Neuronal stem cell (in vitro differentiated cells): ENCODE measurements at regions not wholly inside any gene's neighbourhood (a gene's known extent, or its start where the extent isn't known, plus 50 kb on each side); places are given as distances from the start of the nearest gene placed in this dataset.
"Not testable (repeated sequence)": the region's sequence is repeated elsewhere in the genome, so short reads cannot be mapped to it uniquely, and the experiment has no call there.

ENCODE experiments used
- DNase-seq: peaks from one replicate; pipeline ENCODE4 v3.0.0-alpha.2; 2013; ENCODE audit warnings: low spot score
- H2AFZ ChIP-seq: one replicate; pipeline ENCODE4 v1.6.1; 2013; ENCODE audit warnings: mild to moderate bottlenecking, low read length, inconsistent platforms
- H2AK5ac ChIP-seq: 2 replicates; pipeline ENCODE4 v1.6.1; 2013; ENCODE audit warnings: low read depth, mild to moderate bottlenecking, inconsistent platforms, low read length, moderate library complexity, mixed read lengths
- H2BK120ac ChIP-seq: 2 replicates; pipeline ENCODE4 v1.6.1; 2013; ENCODE audit warnings: low read depth, mild to moderate bottlenecking, inconsistent platforms, low read length, moderate library complexity, mixed read lengths
- H2BK12ac ChIP-seq: one replicate; pipeline ENCODE4 v1.6.1; 2013; ENCODE audit warnings: low read length, inconsistent platforms
- H2BK15ac ChIP-seq: 2 replicates; pipeline ENCODE4 v1.6.1; 2013; ENCODE audit warnings: mild to moderate bottlenecking, low read length, inconsistent platforms, mixed read lengths
- H2BK5ac ChIP-seq: one replicate; pipeline ENCODE4 v1.6.1; 2013; ENCODE audit warnings: inconsistent platforms, mild to moderate bottlenecking, low read length, moderate library complexity
- H3K14ac ChIP-seq: one replicate; pipeline ENCODE4 v1.6.1; 2013; ENCODE audit warnings: low read length, inconsistent platforms
- H3K18ac ChIP-seq: 2 replicates; pipeline ENCODE4 v1.6.1; 2013; ENCODE audit warnings: low read length, inconsistent platforms
- H3K23ac ChIP-seq: 2 replicates; pipeline ENCODE4 v1.6.1; 2013; ENCODE audit warnings: low read depth, mild to moderate bottlenecking, mixed read lengths, low read length, inconsistent platforms; ENCODE audit not compliant: poor library complexity
- H3K27ac ChIP-seq: replicated peaks from 3 replicates; pipeline ENCODE4 v1.5.1; 2013; ENCODE audit warnings: low read length, inconsistent platforms
- H3K27me3 ChIP-seq, 3 experiments: 2 replicates each; pipeline ENCODE4 v1.6.1; 2013; ENCODE audit warnings: low read length in 3 of 3, mild to moderate bottlenecking in 2 of 3, inconsistent platforms in 1 of 3, low read depth in 1 of 3, mixed read lengths in 1 of 3, moderate library complexity in 1 of 3; ENCODE audit not compliant: control insufficient read depth in 3 of 3, insufficient read depth in 3 of 3
- H3K36me3 ChIP-seq, 2 donors: replicated peaks in 1 of 2; 2 replicates each; pipeline ENCODE4 v1.6.1; 2013; ENCODE audit warnings: low read length in 2 of 2; ENCODE audit not compliant: control insufficient read depth in 2 of 2, insufficient read depth in 2 of 2
- H3K4ac ChIP-seq: 2 replicates; pipeline ENCODE4 v1.6.1; 2013; ENCODE audit warnings: inconsistent platforms, mild to moderate bottlenecking, low read length, moderate library complexity
- H3K4me1 ChIP-seq, 2 donors: 1 replicate in 1 of 2; 2 replicates in 1 of 2; pipeline ENCODE4 v1.6.1; 2013; ENCODE audit warnings: low read length in 2 of 2, low read depth in 1 of 2; ENCODE audit not compliant: control insufficient read depth in 2 of 2, insufficient read depth in 1 of 2
- H3K4me2 ChIP-seq: one replicate; pipeline ENCODE4 v1.6.1; 2013; ENCODE audit warnings: mild to moderate bottlenecking, low read length, inconsistent platforms; ENCODE audit not compliant: insufficient read depth, poor library complexity, severe bottlenecking
- H3K4me3 ChIP-seq, 2 donors: 2 replicates each; pipeline ENCODE4 v1.5.1; 2013; ENCODE audit warnings: low read length in 2 of 2, mild to moderate bottlenecking in 2 of 2, inconsistent platforms in 1 of 2, moderate library complexity in 1 of 2
- H3K79me1 ChIP-seq: one replicate; pipeline ENCODE4 v1.6.1; 2013; ENCODE audit warnings: low read depth, mild to moderate bottlenecking, inconsistent platforms, low read length, moderate library complexity
- H3K9ac ChIP-seq: one replicate; pipeline ENCODE4 v1.6.1; 2013; ENCODE audit warnings: mild to moderate bottlenecking, low read depth, low read length, inconsistent platforms; ENCODE audit not compliant: poor library complexity
- H3K9me3 ChIP-seq, 2 donors: replicated peaks in 1 of 2; 2 replicates each; pipeline versions ENCODE3 to v1.6.1; 2013; ENCODE audit warnings: low read length in 2 of 2, mild to moderate bottlenecking in 2 of 2, inconsistent platforms in 1 of 2, low read depth in 1 of 2, mixed read lengths in 1 of 2, moderate library complexity in 1 of 2; ENCODE audit not compliant: control insufficient read depth in 2 of 2, insufficient read depth in 1 of 2
- H4K8ac ChIP-seq: one replicate; pipeline ENCODE4 v1.6.1; 2013; ENCODE audit warnings: low read depth, mild to moderate bottlenecking, inconsistent platforms, low read length, moderate library complexity
- H4K91ac ChIP-seq: one replicate; pipeline ENCODE4 v1.6.1; 2013; ENCODE audit warnings: low read length, low read depth, mild to moderate bottlenecking, inconsistent platforms; ENCODE audit not compliant: poor library complexity
- WGBS, 2 donors: extraction: QIAGEN DNeasy Blood & Tissue Kit; methylation state at CpG; one replicate each; pipeline ENCODE4 v1.1.7; 2013; ENCODE audit warnings: missing lambda C conversion rate in 2 of 2, mixed read lengths in 1 of 2; ENCODE audit not compliant: insufficient read length in 2 of 2, insufficient replicate concordance in 1 of 2; ENCODE audit errors: extremely low coverage in 2 of 2; 5-methylcytosine and 5-hydroxymethylcytosine counted together

DNA sequence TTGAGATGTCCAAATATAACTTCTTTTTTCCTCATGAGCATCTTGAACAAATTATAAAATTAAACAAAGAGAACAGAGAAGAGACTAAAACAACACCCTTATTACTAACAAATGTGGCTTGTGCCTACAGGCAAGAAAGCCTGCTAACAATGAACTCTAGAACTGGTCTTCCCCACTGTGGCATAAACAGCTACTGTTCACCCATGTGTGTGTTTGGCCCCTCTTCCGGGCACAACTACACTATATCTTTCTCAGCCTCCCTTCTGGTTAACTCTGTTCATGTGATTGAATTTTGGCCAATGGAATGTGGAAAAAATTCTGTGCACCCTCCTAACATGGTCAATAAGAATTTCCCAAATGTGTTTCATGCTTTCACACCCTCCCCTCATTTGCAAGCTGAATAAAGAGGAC is 117.0 kb downstream of the KBTBD2 start:
- H2BK12ac ChIP-seq, result no peak overlapping the region
- H3K18ac ChIP-seq, result no peak overlapping the region
- H3K4me2 ChIP-seq, result no peak overlapping the region
- WGBS, 2 donors, result no CpG with 5 or more reads among the region's 1 CpG
- no peak overlapping the region for H2AFZ ChIP-seq
- no peak overlapping the region for H2AK5ac ChIP-seq
- H2BK120ac ChIP-seq, result no peak overlapping the region
- no peaks in the 10 kb centered on the region for H3K27me3 ChIP-seq
- no peak overlapping the region for H3K9ac ChIP-seq
- no peak overlapping the region for H3K14ac ChIP-seq
- H2BK5ac ChIP-seq, result no peak overlapping the region
- no peaks in the 10 kb centered on the region for H3K79me1 ChIP-seq
- DNase-seq, result no peak
- H4K91ac ChIP-seq, result no peak overlapping the region
- H3K23ac ChIP-seq, result no peak overlapping the region
- no peak overlapping the region for H3K4ac ChIP-seq
- H3K9me3 ChIP-seq, result peaks cover 0 to 6% of the 10 kb centered on the region in 2 donors
- H4K8ac ChIP-seq, result no peak overlapping the region
- no peak overlapping the region for H3K4me3 ChIP-seq
- H2BK15ac ChIP-seq, result no peak overlapping the region
- H3K36me3 ChIP-seq, result no peaks in the 10 kb centered on the region
- no peak overlapping the region for H3K27ac ChIP-seq
- peaks cover 2 to 3% of the 10 kb centered on the region in 2 donors for H3K4me1 ChIP-seq

DNA sequence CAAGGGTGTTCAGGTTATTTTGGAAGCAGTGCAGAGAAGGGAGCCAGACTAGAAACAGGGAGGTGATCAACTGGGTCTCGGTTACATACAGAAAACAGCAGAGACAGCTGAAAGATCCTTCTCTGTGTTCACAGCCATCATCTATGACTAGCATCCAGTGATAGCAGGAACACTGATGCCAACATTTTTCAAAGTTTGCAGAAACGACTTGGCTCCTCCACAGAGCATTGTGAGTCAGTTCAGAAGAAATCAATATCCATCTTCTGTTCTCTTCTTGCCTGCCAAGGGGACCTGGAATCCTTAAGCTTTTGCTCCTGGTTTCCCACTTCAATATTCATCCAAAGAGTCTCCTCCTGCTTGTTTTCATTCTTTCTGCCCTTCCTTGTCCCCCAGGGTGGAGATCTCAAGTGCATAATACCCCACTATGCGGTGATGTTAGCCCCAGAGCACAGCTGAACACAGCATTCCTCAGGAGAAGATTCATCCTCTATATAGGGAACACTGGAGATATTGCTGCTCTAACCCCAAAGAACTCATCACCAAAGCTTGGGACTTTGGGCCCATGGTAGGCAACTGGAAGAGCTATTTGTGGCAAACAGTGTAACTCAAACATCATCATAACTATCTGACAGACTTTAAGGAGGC is 122.6 kb downstream of the KBTBD2 start:
- not testable (repeated sequence) for H3K36me3 ChIP-seq, H3K4me3 ChIP-seq, H3K9me3 ChIP-seq, H3K4me1 ChIP-seq, H3K4ac ChIP-seq, H4K91ac ChIP-seq, H2BK5ac ChIP-seq, H3K14ac ChIP-seq, H4K8ac ChIP-seq, DNase-seq, H3K27me3 ChIP-seq, H3K79me1 ChIP-seq, H2BK15ac ChIP-seq, H3K9ac ChIP-seq, H2BK12ac ChIP-seq, H3K18ac ChIP-seq, H2AFZ ChIP-seq, H2BK120ac ChIP-seq, H2AK5ac ChIP-seq, H3K23ac ChIP-seq, H3K4me2 ChIP-seq, H3K27ac ChIP-seq
- WGBS, 2 donors, result no CpG with 5 or more reads among the region's 3 CpGs

DNA sequence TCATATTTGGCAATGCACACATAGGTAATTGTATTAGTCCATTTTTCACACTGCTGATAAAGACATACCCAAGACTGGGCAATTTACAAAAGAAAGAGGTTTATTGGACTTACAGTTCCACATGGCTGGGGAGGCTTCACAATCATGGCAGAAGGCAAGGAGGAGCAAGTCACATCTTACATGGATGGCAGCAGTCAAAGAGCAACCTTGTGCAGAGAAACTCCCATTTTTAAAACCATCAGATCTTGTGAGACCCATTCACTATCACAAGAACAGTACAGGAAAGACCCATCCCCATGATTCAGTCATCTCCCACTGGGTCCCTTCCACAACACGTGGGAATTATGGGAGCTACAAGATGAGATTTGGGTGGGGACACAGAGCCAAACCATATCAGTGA is 123.2 kb downstream of the KBTBD2 start:
- H3K4me3 ChIP-seq, H2AK5ac ChIP-seq, H3K27ac ChIP-seq, H4K8ac ChIP-seq, H2BK12ac ChIP-seq, H3K9ac ChIP-seq, H3K27me3 ChIP-seq, H2AFZ ChIP-seq, H3K14ac ChIP-seq, DNase-seq, H2BK5ac ChIP-seq, H3K4me2 ChIP-seq, H3K79me1 ChIP-seq, H3K4ac ChIP-seq, H4K91ac ChIP-seq, H2BK120ac ChIP-seq, H3K23ac ChIP-seq, H3K18ac ChIP-seq, H3K4me1 ChIP-seq, H3K36me3 ChIP-seq, H3K9me3 ChIP-seq, H2BK15ac ChIP-seq: not testable (repeated sequence)
- WGBS, 2 donors, result no CpG with 5 or more reads among the region's 1 CpG

DNA sequence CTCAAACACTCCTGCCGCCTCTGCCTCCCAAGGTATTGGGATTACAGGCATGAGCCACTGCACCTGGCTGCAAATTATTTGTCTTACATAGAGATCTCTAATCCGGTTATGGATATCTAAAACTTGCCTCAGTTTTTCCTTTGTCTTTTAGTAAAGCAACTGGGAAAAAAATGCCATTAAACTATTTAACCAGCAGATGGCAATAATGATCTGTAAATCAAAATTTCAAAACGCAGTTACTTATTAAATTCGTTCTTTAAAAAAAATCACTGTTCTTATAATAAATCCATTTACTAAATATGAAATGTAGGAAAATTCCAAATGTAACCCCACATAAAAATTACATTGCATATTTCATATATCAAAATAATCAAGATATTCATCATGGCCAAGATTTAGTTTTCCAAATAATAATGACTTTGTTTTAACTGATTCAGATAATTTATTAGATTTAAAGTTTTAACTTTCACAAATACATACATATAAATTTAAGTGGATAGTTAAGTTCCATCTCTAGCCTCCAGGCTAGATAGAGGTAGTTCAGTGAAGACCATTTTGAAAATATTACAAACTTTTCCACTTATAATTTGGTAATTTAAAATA is 125.8 kb downstream of the KBTBD2 start:
- not testable (repeated sequence) for H2BK5ac ChIP-seq, H3K14ac ChIP-seq, H3K79me1 ChIP-seq, H4K91ac ChIP-seq, H3K9ac ChIP-seq, H2BK15ac ChIP-seq, H3K18ac ChIP-seq, H3K23ac ChIP-seq, H2AK5ac ChIP-seq, DNase-seq, H3K27ac ChIP-seq, H2BK120ac ChIP-seq, H2BK12ac ChIP-seq, H3K4me2 ChIP-seq, H4K8ac ChIP-seq, H3K4me1 ChIP-seq, H2AFZ ChIP-seq, H3K36me3 ChIP-seq, H3K9me3 ChIP-seq, H3K4me3 ChIP-seq, H3K4ac ChIP-seq
- WGBS, 2 donors, result no CpG with 5 or more reads among the region's 4 CpGs
- H3K27me3 ChIP-seq, result peaks cover 0 to 24% (median 0%) of the 10 kb centered on the region in 3 experiments
